GM10266 (cell line): ENCODE measurements at regions not wholly inside any gene's neighbourhood (a gene's known extent, or its start where the extent isn't known, plus 50 kb on each side); places are given as distances from the start of the nearest gene placed in this dataset.

Source experiments
- DNase-seq: peaks from one replicate; pipeline ENCODE4 v3.0.0; 2012; ENCODE audit errors: extremely low spot score
- CTCF ChIP-seq: IDR thresholded peaks from 2 replicates; pipeline ENCODE4 v1.5.1; 2012; ENCODE audit warnings: mild to moderate bottlenecking, low read depth; ENCODE audit not compliant: control insufficient read depth, insufficient read depth; ENCODE audit errors: missing control alignments

DNA sequence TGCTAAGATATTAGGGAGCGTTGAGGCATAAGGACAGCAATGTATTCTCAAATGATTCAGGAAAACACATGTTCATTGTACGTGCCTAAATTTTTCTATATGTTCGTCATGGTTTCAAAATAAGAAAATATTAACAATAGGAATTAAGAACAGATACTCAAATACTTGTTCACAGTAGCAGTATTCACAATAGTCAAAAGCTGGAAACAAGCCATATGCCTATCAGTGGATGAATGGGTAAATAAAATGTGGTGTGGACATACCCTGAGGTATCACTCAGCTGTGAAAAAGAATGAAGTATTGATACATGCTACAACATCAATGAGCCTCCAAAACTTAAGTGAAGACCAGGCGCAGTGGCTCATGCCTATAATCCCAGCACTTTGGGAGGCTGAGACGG lies 84.7 kb upstream of the PTER start:
- DNase-seq = no peak
- no peak for TF ChIP-seq CTCF

GRCh38 chr10:16360001-16360400 lies 76.8 kb upstream of the PTER start:
- no peak for TF ChIP-seq CTCF
- DNase-seq = no peak

GRCh38 chr10:16360425-16360824 lies 76.4 kb upstream of the PTER start:
- DNase-seq = no peak
- TF ChIP-seq CTCF = no peak

- no peak for TF ChIP-seq CTCF
- no peak for DNase-seq
These were observed 75.7 kb upstream of the PTER start for GRCh38 chr10:16361086-16361485.

- TF ChIP-seq CTCF = no peak
- DNase-seq = no peak
These were observed 73.1 kb upstream of the PTER start for GRCh38 chr10:16363741-16364140.

DNA sequence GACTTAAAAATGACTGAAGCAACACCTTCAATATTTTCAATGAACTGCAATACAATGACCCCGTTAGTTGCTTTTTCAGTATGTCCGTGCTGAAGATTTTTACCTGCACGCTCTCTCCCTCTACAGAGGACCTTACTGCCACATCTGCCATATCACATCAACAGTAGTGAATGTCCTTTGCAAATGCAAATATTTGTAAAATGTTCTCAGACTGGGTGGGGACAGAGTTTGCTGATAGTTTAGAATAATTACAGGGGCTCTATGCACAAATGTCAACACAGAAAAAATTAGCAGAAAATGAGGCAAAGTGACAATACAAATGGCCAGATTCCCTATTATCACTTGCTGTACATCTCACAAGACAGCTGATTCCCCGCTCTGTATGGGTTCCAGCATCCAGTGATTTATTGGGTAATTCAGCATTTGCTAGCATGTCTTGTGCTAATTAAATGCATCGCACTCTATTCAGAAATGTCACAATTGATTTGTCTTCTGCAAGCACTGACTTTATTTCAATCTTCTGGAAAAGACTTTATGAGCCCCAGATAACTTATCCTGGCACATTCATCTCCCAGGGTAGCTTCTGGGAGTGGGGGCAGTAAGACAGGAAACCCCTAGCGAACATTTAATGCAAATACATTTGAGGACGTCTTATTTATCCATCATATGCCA lies 69.1 kb upstream of the PTER start:
- no peak for TF ChIP-seq CTCF
- no peak for DNase-seq

- DNase-seq = no peak
- TF ChIP-seq CTCF = no peak
These were observed 55.7 kb upstream of the PTER start for GRCh38 chr10:16381083-16381482.
